ENCODE measurements at regions not wholly inside any gene's neighbourhood (a gene's known extent, or its start where the extent isn't known, plus 50 kb on each side); places are given as distances from the start of the nearest gene placed in this dataset.

DNA sequence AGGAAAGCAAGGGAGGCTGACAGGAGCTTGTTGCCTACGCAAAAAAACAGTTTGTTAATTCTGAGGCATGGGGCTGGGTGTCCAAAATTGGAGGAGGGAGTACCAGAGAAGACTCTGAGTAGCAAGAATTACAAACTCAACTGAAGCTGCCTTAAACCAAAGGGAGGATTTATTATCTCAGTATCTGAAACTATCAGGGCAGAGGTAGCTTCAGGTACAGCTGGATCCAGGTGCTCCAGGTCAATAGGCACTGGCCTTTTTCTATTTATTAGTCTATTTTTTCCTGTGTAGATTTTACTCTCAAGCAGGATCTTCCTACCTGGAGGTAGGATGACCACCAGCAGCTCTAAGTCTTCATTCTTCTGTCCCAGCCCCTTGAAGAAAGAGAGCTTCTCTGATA, 135.3 kb upstream of the NCOR2 start:
- TF ChIP-seq, protein P1, sequence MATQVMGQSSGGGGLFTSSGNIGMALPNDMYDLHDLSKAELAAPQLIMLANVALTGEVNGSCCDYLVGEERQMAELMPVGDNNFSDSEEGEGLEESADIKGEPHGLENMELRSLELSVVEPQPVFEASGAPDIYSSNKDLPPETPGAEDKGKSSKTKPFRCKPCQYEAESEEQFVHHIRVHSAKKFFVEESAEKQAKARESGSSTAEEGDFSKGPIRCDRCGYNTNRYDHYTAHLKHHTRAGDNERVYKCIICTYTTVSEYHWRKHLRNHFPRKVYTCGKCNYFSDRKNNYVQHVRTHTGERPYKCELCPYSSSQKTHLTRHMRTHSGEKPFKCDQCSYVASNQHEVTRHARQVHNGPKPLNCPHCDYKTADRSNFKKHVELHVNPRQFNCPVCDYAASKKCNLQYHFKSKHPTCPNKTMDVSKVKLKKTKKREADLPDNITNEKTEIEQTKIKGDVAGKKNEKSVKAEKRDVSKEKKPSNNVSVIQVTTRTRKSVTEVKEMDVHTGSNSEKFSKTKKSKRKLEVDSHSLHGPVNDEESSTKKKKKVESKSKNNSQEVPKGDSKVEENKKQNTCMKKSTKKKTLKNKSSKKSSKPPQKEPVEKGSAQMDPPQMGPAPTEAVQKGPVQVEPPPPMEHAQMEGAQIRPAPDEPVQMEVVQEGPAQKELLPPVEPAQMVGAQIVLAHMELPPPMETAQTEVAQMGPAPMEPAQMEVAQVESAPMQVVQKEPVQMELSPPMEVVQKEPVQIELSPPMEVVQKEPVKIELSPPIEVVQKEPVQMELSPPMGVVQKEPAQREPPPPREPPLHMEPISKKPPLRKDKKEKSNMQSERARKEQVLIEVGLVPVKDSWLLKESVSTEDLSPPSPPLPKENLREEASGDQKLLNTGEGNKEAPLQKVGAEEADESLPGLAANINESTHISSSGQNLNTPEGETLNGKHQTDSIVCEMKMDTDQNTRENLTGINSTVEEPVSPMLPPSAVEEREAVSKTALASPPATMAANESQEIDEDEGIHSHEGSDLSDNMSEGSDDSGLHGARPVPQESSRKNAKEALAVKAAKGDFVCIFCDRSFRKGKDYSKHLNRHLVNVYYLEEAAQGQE (IDR thresholded peaks at IDR 0.05; ENCODE audit: insufficient read depth in 1 of 2, low read depth in 2 of 2, low read length in 2 of 2), result no peak
- no peak for TF ChIP-seq POLR2AphosphoS5 (IDR thresholded peaks at IDR 0.05; ENCODE audit: low read depth, low read length)
- no peak for TF ChIP-seq FOXP2 (optimal IDR thresholded peaks at IDR 0.05; ENCODE audit: borderline replicate concordance, extremely low read depth, extremely low read length, insufficient read depth)
